Activated CD8-positive, alpha-beta T cell treated with anti-CD3 and anti-CD28 coated beads, Interleukin-2, amount 10 ng/mL, durations not matched to agents 7 days and 5 days (primary cell): ENCODE measurements at regions not wholly inside any gene's neighbourhood (a gene's known extent, or its start where the extent isn't known, plus 50 kb on each side); places are given as distances from the start of the nearest gene placed in this dataset.
"Not testable (repeated sequence)": the region's sequence is repeated elsewhere in the genome, so short reads cannot be mapped to it uniquely, and the experiment has no call there.

ENCODE experiments used
- ATAC-seq: fragments of 150-1000 bp; cut with Tn5 transposase; one replicate; pipeline ENCODE4 v1.10.0; 2021; ENCODE audit warnings: moderate library complexity
- CTCF ChIA-PET: fragments of 350-600 bp; sonication (Branson Sonifier 250); formaldehyde crosslinking; loops from one replicate; lab custom pipeline; 2021; ENCODE audit warnings: antibody characterized with exemption; lab: Charles Lee
- POLR2A ChIA-PET: fragments of 350-600 bp; sonication (Branson Sonifier 250); formaldehyde crosslinking; loops from one replicate; lab custom pipeline; 2021; ENCODE audit warnings: antibody characterized with exemption; lab: Charles Lee
- DNase-seq: peaks from one replicate; pipeline ENCODE4 v3.0.0-alpha.2; 2020
- H3K27ac Mint-ChIP-seq: one replicate; pipeline ENCODE4 v1.8.0; 2021; ENCODE audit warnings: mild to moderate bottlenecking, mixed read lengths
- H3K27me3 Mint-ChIP-seq: one replicate; pipeline ENCODE4 v1.8.0; 2021; ENCODE audit warnings: low read depth, mixed read lengths
- H3K36me3 Mint-ChIP-seq: one replicate; pipeline ENCODE4 v1.8.0; 2021; ENCODE audit warnings: low read depth, mixed read lengths
- H3K4me1 Mint-ChIP-seq: one replicate; pipeline ENCODE4 v1.8.0; 2021; ENCODE audit warnings: low read depth, mixed read lengths
- H3K4me3 Mint-ChIP-seq: one replicate; pipeline ENCODE4 v1.8.0; 2021; ENCODE audit warnings: mild to moderate bottlenecking, mixed read lengths
- H3K9me3 Mint-ChIP-seq: one replicate; pipeline ENCODE4 v1.8.0; 2022; ENCODE audit warnings: mixed read lengths; ENCODE audit not compliant: insufficient read depth

DNA sequence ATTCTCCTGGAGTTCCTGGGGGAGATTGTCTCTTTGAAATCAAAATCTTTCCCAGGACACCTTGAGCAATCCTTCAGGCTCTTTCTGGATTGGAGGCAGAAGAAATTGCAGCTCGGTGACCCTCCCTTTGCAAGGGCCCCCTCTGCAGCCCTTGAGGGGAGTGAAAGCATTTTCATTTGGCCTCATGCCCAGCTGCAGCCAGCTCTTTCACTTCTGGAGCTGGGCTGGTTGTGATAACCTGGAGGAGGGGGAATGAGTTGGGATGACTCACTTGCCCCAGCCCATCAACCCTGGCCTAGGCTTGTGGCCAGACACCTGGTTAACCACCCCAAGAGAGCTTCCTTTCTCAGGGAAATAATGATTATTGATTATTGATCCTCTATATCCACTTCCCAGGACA, 129.7 kb downstream of the POTEG start:
- POLR2A ChIA-PET, H3K27me3 Mint-ChIP-seq: not testable (repeated sequence)

DNA sequence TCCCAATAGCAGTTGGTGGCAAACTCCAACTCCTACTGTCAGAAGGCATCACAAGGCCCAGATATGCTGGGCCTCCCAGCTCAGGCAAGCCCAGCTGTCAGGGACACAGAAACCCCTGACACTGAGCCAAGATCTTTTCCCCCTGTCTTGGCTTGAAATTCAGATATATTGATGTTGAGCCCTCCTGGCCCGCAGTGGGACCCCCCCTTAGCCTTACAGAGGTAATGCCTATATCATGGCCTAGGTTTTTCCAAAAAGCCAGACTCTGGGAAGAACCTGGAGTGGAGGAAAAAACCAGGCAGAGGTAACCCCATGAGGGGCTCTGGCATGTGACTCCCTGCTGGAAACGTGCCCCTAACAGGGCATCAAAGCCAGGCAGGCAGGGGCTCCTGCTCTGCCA, 129.2 kb downstream of the POTEG start:
- H3K4me1 Mint-ChIP-seq, ATAC-seq, H3K9me3 Mint-ChIP-seq, POLR2A ChIA-PET, H3K27ac Mint-ChIP-seq, CTCF ChIA-PET, H3K36me3 Mint-ChIP-seq, H3K27me3 Mint-ChIP-seq, DNase-seq, H3K4me3 Mint-ChIP-seq: not testable (repeated sequence)

More for the DNA sequence above, 129.7 kb downstream of the POTEG start:
- DNase-seq, CTCF ChIA-PET, H3K4me3 Mint-ChIP-seq, H3K36me3 Mint-ChIP-seq, H3K4me1 Mint-ChIP-seq, ATAC-seq, H3K9me3 Mint-ChIP-seq, H3K27ac Mint-ChIP-seq: not testable (repeated sequence)

DNA sequence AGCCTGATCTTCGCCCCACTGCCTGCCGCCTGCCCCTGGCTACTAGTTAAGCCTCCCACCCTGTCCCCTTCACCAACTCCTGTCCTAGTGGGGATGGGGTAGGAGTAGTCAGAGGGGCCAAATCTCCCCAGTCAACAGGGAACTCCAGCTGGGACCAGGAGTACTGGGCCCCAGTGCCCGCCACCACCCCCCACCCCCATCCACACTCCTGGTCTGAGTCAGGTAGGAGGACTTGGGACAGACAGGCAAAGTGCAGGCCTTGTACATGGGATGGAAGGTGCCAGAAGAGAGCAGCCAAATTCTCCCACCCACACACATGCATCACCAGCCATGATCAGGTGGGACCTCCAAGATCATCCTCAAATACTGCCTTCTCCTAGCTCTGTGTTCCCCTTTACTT, 128.4 kb downstream of the POTEG start:
- H3K27ac Mint-ChIP-seq, ATAC-seq, H3K4me3 Mint-ChIP-seq, DNase-seq, H3K27me3 Mint-ChIP-seq, H3K4me1 Mint-ChIP-seq, POLR2A ChIA-PET, H3K9me3 Mint-ChIP-seq, H3K36me3 Mint-ChIP-seq, CTCF ChIA-PET: not testable (repeated sequence)

DNA sequence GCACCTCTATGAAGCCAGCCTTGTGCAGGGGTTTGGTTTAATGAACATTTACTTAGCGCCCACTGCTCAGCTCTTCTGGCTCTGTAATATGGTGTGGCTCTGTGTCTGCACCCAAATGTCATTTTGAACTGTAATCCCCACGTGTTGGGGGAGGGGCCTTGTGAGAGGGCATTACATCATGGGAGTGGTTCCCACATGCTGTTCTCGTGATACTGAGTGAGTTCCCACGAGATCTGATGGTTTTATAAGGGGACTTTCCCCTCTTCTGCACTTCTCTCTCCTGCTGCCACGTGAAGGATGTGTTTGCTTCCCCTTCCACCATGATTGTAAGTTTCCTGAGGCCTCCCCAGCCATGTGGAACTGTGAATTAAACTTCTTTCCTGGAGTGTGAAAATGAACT, 127.7 kb downstream of the POTEG start:
- H3K9me3 Mint-ChIP-seq, H3K27me3 Mint-ChIP-seq, ATAC-seq, H3K4me1 Mint-ChIP-seq, POLR2A ChIA-PET, DNase-seq, H3K27ac Mint-ChIP-seq, H3K4me3 Mint-ChIP-seq, H3K36me3 Mint-ChIP-seq, CTCF ChIA-PET: not testable (repeated sequence)

DNA sequence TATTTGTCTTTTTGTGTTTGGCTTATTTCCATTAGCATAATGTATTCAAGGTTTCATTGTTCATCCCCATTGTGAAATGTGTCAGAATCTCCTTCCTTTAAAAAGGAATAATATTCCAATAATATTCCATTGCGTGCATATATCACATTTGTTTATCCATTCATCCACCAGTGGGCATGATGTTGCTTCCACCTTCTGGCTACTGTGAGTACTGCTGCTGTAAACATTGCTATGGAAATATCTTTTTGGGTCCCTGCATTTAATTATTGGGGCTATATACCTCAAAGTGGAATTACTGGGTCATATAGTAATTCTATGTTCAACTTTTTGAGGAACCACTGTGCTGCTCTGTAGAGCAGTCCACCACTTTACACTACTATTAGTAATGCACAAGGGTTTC, 123.1 kb downstream of the POTEG start:
- ATAC-seq, CTCF ChIA-PET, H3K36me3 Mint-ChIP-seq, H3K4me1 Mint-ChIP-seq, H3K27me3 Mint-ChIP-seq, DNase-seq, POLR2A ChIA-PET, H3K4me3 Mint-ChIP-seq, H3K9me3 Mint-ChIP-seq, H3K27ac Mint-ChIP-seq: not testable (repeated sequence)

GRCh38 chr14:19330678-19331077, 103.5 kb downstream of the POTEG start:
- H3K27ac Mint-ChIP-seq, POLR2A ChIA-PET, H3K4me3 Mint-ChIP-seq, H3K36me3 Mint-ChIP-seq, H3K9me3 Mint-ChIP-seq, CTCF ChIA-PET, H3K4me1 Mint-ChIP-seq, DNase-seq, H3K27me3 Mint-ChIP-seq, ATAC-seq: not testable (repeated sequence)

DNA sequence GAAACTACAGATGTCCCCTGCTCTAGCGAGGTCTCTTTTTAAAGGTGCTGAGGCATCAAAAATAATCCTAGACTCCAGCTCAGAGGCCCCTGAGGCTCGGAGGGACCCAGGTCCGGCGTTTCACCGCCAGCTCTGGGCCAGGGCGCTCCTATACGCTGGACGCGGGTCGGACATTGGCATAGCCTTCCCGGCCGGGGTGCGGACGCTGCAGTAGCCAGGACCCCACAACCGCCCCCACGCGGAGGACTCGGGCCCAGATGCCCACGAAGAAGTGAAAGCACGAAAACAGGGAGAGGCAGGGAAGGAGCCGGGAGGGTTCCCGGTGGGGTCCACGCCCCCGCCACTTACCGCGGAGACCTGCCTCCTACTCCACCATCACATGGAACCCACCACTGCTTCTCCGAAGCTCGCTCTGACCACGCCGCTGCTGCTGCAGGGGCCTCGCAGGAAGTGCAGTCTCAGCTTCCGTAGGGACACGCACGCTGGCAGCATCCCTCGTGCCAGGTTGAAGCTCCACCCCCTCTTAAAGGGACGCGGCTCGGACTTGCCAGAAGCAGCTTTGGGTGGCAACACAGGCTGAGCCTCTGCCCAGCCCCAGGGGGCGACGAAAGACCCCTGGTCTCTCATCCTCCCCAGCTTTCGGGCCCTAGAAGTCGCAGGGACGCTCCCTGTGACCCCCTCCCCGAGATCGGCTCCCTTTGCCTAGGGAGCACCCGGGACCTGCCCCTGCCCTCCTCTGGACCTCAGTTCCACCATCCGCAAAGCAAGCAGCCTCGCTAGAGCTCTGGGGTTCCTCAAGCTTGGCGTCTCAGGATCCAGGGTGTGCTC, 96.7 kb downstream of the POTEG start:
- H3K27ac Mint-ChIP-seq, H3K27me3 Mint-ChIP-seq, H3K9me3 Mint-ChIP-seq, POLR2A ChIA-PET, ATAC-seq, H3K4me3 Mint-ChIP-seq, H3K4me1 Mint-ChIP-seq, H3K36me3 Mint-ChIP-seq, CTCF ChIA-PET, DNase-seq: not testable (repeated sequence)

DNA sequence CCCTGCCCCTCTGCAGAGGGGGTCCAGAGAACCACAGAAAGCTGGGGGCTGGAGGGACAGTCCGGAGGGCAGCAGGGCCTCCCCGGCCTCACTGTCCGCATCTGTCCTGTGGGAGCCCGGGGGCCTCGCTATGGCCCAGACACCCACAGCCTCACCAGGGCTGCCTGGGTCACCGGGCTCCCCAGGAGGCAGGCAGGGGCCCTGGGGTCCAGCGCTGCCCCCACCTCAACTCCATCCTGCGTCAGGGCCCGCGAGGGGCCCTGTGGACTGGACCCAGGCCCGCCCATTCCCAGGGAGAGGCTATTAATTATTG, 96.1 kb downstream of the POTEG start:
- CTCF ChIA-PET, H3K4me3 Mint-ChIP-seq, H3K27me3 Mint-ChIP-seq, H3K4me1 Mint-ChIP-seq, ATAC-seq, H3K9me3 Mint-ChIP-seq, H3K27ac Mint-ChIP-seq, DNase-seq, H3K36me3 Mint-ChIP-seq, POLR2A ChIA-PET: not testable (repeated sequence)

DNA sequence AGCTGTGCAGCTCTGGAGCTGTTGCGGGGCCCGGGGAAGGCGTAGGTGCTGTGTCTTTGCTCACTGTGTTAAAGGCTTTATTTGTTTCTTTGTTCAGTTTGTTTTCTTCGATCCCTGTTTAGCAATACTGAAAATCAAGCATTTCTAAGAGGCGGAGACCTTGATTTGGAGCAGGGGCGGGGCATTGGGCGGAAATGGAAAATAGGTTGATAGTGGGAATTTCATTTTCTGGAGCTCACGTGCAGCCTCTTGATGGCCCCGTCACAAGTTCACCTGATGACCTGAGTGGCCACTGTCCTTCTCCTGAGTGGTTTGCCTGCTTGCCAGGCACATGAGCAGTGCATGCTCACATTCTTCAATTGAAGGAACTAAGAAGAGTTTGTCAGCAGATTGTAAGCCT, 93.2 kb downstream of the POTEG start:
- H3K27me3 Mint-ChIP-seq, H3K4me3 Mint-ChIP-seq, CTCF ChIA-PET, H3K9me3 Mint-ChIP-seq, H3K4me1 Mint-ChIP-seq, H3K36me3 Mint-ChIP-seq, DNase-seq, ATAC-seq, H3K27ac Mint-ChIP-seq, POLR2A ChIA-PET: not testable (repeated sequence)

GRCh38 chr14:19341627-19342026, 92.5 kb downstream of the POTEG start:
- H3K4me1 Mint-ChIP-seq, H3K4me3 Mint-ChIP-seq, ATAC-seq, CTCF ChIA-PET, POLR2A ChIA-PET, H3K9me3 Mint-ChIP-seq, DNase-seq, H3K27ac Mint-ChIP-seq, H3K27me3 Mint-ChIP-seq, H3K36me3 Mint-ChIP-seq: not testable (repeated sequence)

GRCh38 chr14:19344261-19344660, 89.9 kb downstream of the POTEG start:
- CTCF ChIA-PET, H3K4me1 Mint-ChIP-seq, ATAC-seq, H3K27ac Mint-ChIP-seq, H3K9me3 Mint-ChIP-seq, H3K4me3 Mint-ChIP-seq, POLR2A ChIA-PET, DNase-seq, H3K27me3 Mint-ChIP-seq, H3K36me3 Mint-ChIP-seq: not testable (repeated sequence)

DNA sequence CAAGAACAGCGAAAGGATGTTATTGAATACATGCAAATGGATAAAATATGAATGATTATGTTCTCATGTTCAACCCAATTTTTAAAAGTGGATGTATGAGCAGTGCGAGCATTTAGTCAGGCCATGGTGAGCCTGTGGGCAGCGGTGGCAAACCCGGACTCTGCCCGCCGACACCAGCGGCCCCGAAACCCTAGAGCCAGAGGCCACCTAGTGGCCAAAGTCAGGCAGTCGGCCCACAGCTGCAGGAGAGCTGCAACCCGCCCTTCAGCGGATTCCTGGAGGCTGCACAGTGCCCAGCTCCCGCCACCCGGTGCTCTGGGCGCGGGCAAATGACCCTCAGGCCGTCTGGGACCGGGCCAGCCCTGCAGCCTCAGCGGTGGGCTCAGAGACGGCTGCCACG, 89.5 kb downstream of the POTEG start:
- ATAC-seq, H3K27me3 Mint-ChIP-seq, DNase-seq, H3K27ac Mint-ChIP-seq, POLR2A ChIA-PET, H3K4me1 Mint-ChIP-seq, H3K36me3 Mint-ChIP-seq, H3K4me3 Mint-ChIP-seq, CTCF ChIA-PET, H3K9me3 Mint-ChIP-seq: not testable (repeated sequence)
